MM.1S (cell line): ENCODE measurements at regions not wholly inside any gene's neighbourhood (a gene's known extent, or its start where the extent isn't known, plus 50 kb on each side); places are given as distances from the start of the nearest gene placed in this dataset.

Experiments
- CTCF ChIP-seq: fragments of 300-600 bp; sonication (generic); IDR thresholded peaks from 2 replicates; pipeline ENCODE4 v1.5.1; 2016; ENCODE audit warnings: antibody characterized with exemption, low read length, mixed read lengths
- EZH2 ChIP-seq: fragments of 300-600 bp; sonication (generic); optimal IDR thresholded peaks from 2 replicates; pipeline ENCODE3; 2017; ENCODE audit warnings: low read depth, mild to moderate bottlenecking, antibody characterized with exemption, low read length, mixed read lengths
- EZH2phosphoT487 ChIP-seq: fragments of 300-600 bp; sonication (generic); IDR thresholded peaks from 2 replicates; pipeline ENCODE4 v1.6.1; 2018; ENCODE audit warnings: antibody characterized with exemption, low read length

GRCh38 chr9:126262738-126263137, 63.9 kb upstream of the MVB12B start:
- TF ChIP-seq CTCF (no peak), EZH2 (no peak), EZH2phosphoT487 (no peak)
